ENCODE measurements at regions not wholly inside any gene's neighbourhood (a gene's known extent, or its start where the extent isn't known, plus 50 kb on each side); places are given as distances from the start of the nearest gene placed in this dataset.

- no peaks in the 10 kb centered on the region for H3K27me3 ChIP-seq (ENCODE audit: insufficient read depth, poor library complexity, severe bottlenecking)
- H3K27ac ChIP-seq (replicated peaks) = no peak overlapping the region
- no peak overlapping the region for H3K4me3 ChIP-seq (replicated peaks; ENCODE audit: insufficient read depth, low read length)
- TF ChIP-seq, protein P1, sequence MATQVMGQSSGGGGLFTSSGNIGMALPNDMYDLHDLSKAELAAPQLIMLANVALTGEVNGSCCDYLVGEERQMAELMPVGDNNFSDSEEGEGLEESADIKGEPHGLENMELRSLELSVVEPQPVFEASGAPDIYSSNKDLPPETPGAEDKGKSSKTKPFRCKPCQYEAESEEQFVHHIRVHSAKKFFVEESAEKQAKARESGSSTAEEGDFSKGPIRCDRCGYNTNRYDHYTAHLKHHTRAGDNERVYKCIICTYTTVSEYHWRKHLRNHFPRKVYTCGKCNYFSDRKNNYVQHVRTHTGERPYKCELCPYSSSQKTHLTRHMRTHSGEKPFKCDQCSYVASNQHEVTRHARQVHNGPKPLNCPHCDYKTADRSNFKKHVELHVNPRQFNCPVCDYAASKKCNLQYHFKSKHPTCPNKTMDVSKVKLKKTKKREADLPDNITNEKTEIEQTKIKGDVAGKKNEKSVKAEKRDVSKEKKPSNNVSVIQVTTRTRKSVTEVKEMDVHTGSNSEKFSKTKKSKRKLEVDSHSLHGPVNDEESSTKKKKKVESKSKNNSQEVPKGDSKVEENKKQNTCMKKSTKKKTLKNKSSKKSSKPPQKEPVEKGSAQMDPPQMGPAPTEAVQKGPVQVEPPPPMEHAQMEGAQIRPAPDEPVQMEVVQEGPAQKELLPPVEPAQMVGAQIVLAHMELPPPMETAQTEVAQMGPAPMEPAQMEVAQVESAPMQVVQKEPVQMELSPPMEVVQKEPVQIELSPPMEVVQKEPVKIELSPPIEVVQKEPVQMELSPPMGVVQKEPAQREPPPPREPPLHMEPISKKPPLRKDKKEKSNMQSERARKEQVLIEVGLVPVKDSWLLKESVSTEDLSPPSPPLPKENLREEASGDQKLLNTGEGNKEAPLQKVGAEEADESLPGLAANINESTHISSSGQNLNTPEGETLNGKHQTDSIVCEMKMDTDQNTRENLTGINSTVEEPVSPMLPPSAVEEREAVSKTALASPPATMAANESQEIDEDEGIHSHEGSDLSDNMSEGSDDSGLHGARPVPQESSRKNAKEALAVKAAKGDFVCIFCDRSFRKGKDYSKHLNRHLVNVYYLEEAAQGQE (IDR thresholded peaks at IDR 0.05; ENCODE audit: insufficient replicate concordance, low read depth) = no peak
- no peak for TF ChIP-seq POLR2AphosphoS5 (IDR thresholded peaks at IDR 0.05; ENCODE audit: low read depth)
- TF ChIP-seq GABPA (IDR thresholded peaks at IDR 0.05; ENCODE audit: low read depth) = no peak
- TF ChIP-seq SPI1 (IDR thresholded peaks at IDR 0.05; ENCODE audit: borderline replicate concordance, low read depth) = no peak
- TF ChIP-seq CTCF (IDR thresholded peaks at IDR 0.05; ENCODE audit: insufficient read depth, low read length) = no peak
- no peak for DNase-seq (ENCODE audit: low read depth in 1 of 2, low spot score in 1 of 2)
Observed at GRCh38 chr22:49433717-49434611, 393.7 kb downstream of the BRD1 start.

DNA sequence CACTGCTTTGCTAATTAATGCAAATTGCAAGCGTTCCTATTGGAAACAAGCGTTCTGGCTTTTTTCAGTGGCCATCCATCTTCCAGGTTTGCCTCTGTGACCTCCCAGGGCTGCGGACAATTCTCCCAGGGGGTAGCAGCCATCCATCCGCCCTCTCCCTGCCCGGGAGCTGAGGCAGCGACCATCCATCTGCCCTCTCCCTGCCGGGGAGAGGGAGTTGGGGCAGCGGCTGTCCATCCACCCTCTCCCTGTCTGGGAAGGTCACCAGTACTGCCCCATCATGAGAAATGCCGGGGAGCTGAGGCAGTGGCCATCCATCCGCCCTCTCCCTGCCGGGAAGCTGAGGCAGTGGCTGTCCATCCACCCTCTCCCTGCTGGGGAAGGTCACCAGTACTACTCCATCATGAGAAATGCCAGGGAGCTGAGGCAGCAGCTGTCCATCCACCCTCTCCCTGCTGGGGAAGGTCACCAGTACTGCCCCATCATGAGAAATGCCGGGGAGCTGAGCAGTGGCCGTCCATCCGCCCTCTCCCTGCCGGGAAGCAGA, 394.7 kb downstream of the BRD1 start:
- no peak for DNase-seq (ENCODE audit: low read depth in 1 of 2, low spot score in 1 of 2)
- Histone ChIP-seq H3K4me3 (replicated peaks; ENCODE audit: insufficient read depth, low read length) (no peak overlapping the region), H3K27me3 (ENCODE audit: insufficient read depth, poor library complexity, severe bottlenecking) (no peaks in the 10 kb centered on the region), H3K27ac (replicated peaks) (no peak overlapping the region)
- no peak for TF ChIP-seq SPI1 (IDR thresholded peaks at IDR 0.05; ENCODE audit: borderline replicate concordance, low read depth)
- no peak for TF ChIP-seq GABPA (IDR thresholded peaks at IDR 0.05; ENCODE audit: low read depth)
- no peak for TF ChIP-seq CTCF (IDR thresholded peaks at IDR 0.05; ENCODE audit: insufficient read depth, low read length)
- TF ChIP-seq POLR2AphosphoS5 (IDR thresholded peaks at IDR 0.05; ENCODE audit: low read depth) = no peak
- TF ChIP-seq, protein P1 (IDR thresholded peaks at IDR 0.05; ENCODE audit: insufficient replicate concordance, low read depth) = no peak

- TF ChIP-seq POLR2AphosphoS5 (IDR thresholded peaks at IDR 0.05; ENCODE audit: low read depth) (no peak), SPI1 (IDR thresholded peaks at IDR 0.05; ENCODE audit: borderline replicate concordance, low read depth) (no peak), GABPA (IDR thresholded peaks at IDR 0.05; ENCODE audit: low read depth) (no peak), CTCF (IDR thresholded peaks at IDR 0.05; ENCODE audit: insufficient read depth, low read length) (no peak)
- TF ChIP-seq, protein P1 (IDR thresholded peaks at IDR 0.05; ENCODE audit: insufficient replicate concordance, low read depth) = no peak
- H3K27me3 ChIP-seq (ENCODE audit: insufficient read depth, poor library complexity, severe bottlenecking) = no peaks in the 10 kb centered on the region
- H3K4me3 ChIP-seq (replicated peaks; ENCODE audit: insufficient read depth, low read length) = no peak overlapping the region
- no peak for DNase-seq (ENCODE audit: low read depth in 1 of 2, low spot score in 1 of 2)
- H3K27ac ChIP-seq (replicated peaks) = no peak overlapping the region
Observed at GRCh38 chr22:49432211-49432896, 395.3 kb downstream of the BRD1 start.

Measured in HL-60 (cell line).